HepG2 (cell line): ENCODE measurements at regions not wholly inside any gene's neighbourhood (a gene's known extent, or its start where the extent isn't known, plus 50 kb on each side); places are given as distances from the start of the nearest gene placed in this dataset.

Experiments
- ATAC-seq: fragments of 200-7000 bp; cut with Tn5 transposase; 3 replicates; pipeline ENCODE4 v1.9.1; 2020; ENCODE audit warnings: mild to moderate bottlenecking, moderate library complexity
- BruUV-seq: library from RNA; stranded (reverse); fragments of 400-500 nt; replicated peaks from 2 replicates; lab custom pipeline; 2021; lab: Mats Ljungman, UMichigan
- CTCF ChIA-PET: fragments of 300-600 bp; formaldehyde crosslinking; extraction: SDS; loops from one replicate; lab custom pipeline; 2021; ENCODE audit warnings: low total read pairs, inconsistent platforms, low intra/inter-chr PET ratio; lab: Yijun Ruan, JAX
- POLR2A ChIA-PET: fragments of 350-600 bp; sonication (Branson Sonifier 250); formaldehyde crosslinking; loops from one replicate; lab custom pipeline; 2020; ENCODE audit warnings: antibody characterized with exemption, inconsistent platforms; lab: Yijun Ruan, JAX
- DNase-seq: peaks from one replicate; pipeline ENCODE4 v3.0.0-alpha.2; 2015; ENCODE audit warnings: low spot score
- FAIRE-seq: peaks from 3 replicates; lab custom pipeline; 2011; peaks lifted over from hg19 to GRCh38; lab: Jason Lieb, UNC
- H2AFZ ChIP-seq: one replicate; pipeline ENCODE4 v1.6.1; 2011; ENCODE audit warnings: low read length, inconsistent platforms
- H3K27ac ChIP-seq: fragments of 300-600 bp; 3 replicates; pipeline ENCODE4 v1.8.0; 2011; ENCODE audit warnings: mixed run types, mild to moderate bottlenecking, mixed read lengths, low read length, inconsistent platforms; ENCODE audit not compliant: insufficient read depth; ENCODE audit errors: extremely low read length
- H3K27me3 ChIP-seq, 2 experiments: fragments of 200-600 bp in 1 of 2; 2 replicates in 1 of 2; 3 replicates in 1 of 2; pipeline versions ENCODE4 v1.6.0 to v1.8.0; 2011; ENCODE audit warnings: low read length in 2 of 2, mild to moderate bottlenecking in 2 of 2, moderate library complexity in 2 of 2, inconsistent platforms in 1 of 2; ENCODE audit not compliant: insufficient read depth in 2 of 2, control insufficient read depth in 1 of 2
- H3K36me3 ChIP-seq, 2 experiments: fragments of 200-600 bp in 1 of 2; replicated peaks in 1 of 2; 2 replicates in 1 of 2; 3 replicates in 1 of 2; pipeline versions ENCODE4 v1.5.1 to v1.8.0; 2011; ENCODE audit warnings: low read length in 2 of 2, inconsistent platforms in 1 of 2; ENCODE audit not compliant: insufficient read depth in 2 of 2, control insufficient read depth in 1 of 2
- H3K4me1 ChIP-seq: 2 replicates; pipeline ENCODE4 v1.5.1; 2012; ENCODE audit warnings: low read length, inconsistent platforms; ENCODE audit not compliant: insufficient read depth
- H3K4me2 ChIP-seq: 2 replicates; pipeline ENCODE4 v1.6.0; 2011; ENCODE audit warnings: low read depth, low read length, inconsistent platforms
- H3K4me3 ChIP-seq, 3 experiments: fragments of 200-600 bp in 1 of 3; sonication (generic), shearing (Covaris generic) in 1 of 3; replicated peaks in 1 of 3; 2 replicates each; pipeline ENCODE4 v1.5.1; 2011 to 2016; ENCODE audit warnings: low read length in 3 of 3, inconsistent platforms in 2 of 3, low read depth in 2 of 3, mild to moderate bottlenecking in 2 of 3, control low read depth in 1 of 3, mixed read lengths in 1 of 3; ENCODE audit not compliant: insufficient read depth in 1 of 3
- H3K79me2 ChIP-seq: one replicate; pipeline ENCODE4 v1.6.1; 2011; ENCODE audit warnings: low read length, inconsistent platforms; ENCODE audit not compliant: insufficient read depth
- H3K9ac ChIP-seq: 2 replicates; pipeline ENCODE4 v1.6.0; 2011; ENCODE audit warnings: mild to moderate bottlenecking, low read depth, low read length, inconsistent platforms; ENCODE audit not compliant: insufficient read depth
- H3K9me3 ChIP-seq: 2 replicates; pipeline ENCODE4 v1.5.1; 2012; ENCODE audit warnings: mild to moderate bottlenecking, low read length
- H4K20me1 ChIP-seq: 2 replicates; pipeline ENCODE4 v1.6.0; 2011; ENCODE audit warnings: inconsistent platforms, mild to moderate bottlenecking, low read length, moderate library complexity; ENCODE audit not compliant: insufficient read depth
- HNF4A ChIP-seq: sonication (generic); formaldehyde crosslinking; IDR thresholded peaks from 2 replicates; pipeline ENCODE4 v1.4.0; 2020; ENCODE audit warnings: missing genetic modification reagents
- NFIC ChIP-seq: IDR thresholded peaks from 2 replicates; pipeline ENCODE4 v1.6.1; 2012; ENCODE audit warnings: mild to moderate bottlenecking, low read length, inconsistent platforms
- REL ChIP-seq: sonication (generic); formaldehyde crosslinking; conservative IDR thresholded peaks from 2 replicates; pipeline ENCODE4 v1.8.0; 2022; ENCODE audit warnings: mild to moderate bottlenecking, missing genetic modification reagents, moderate library complexity
- SP2 ChIP-seq: sonication (generic); formaldehyde crosslinking; IDR thresholded peaks from 2 replicates; pipeline ENCODE4 v1.5.1; 2020; ENCODE audit warnings: mild to moderate bottlenecking, missing genetic modification reagents
- ZNF292 ChIP-seq: sonication (generic); formaldehyde crosslinking; IDR thresholded peaks from 2 replicates; pipeline ENCODE4 v1.8.1; 2022; ENCODE audit warnings: mild to moderate bottlenecking, low read depth, missing genetic modification reagents, borderline replicate concordance
- ZNF431 ChIP-seq: sonication (generic); formaldehyde crosslinking; IDR thresholded peaks from 2 replicates; pipeline ENCODE4 v1.9.0; 2022; ENCODE audit warnings: missing genetic modification reagents, low read depth, mild to moderate bottlenecking, borderline replicate concordance
- ZNF572 ChIP-seq: sonication (generic); formaldehyde crosslinking; IDR thresholded peaks from 2 replicates; pipeline ENCODE4 v1.5.1; 2020; ENCODE audit warnings: mild to moderate bottlenecking, missing genetic modification reagents
- WGBS: methylation state at CpG from one replicate; pipeline ENCODE4 v1.1.6; 2017; ENCODE audit warnings: low lambda C conversion rate; 5-methylcytosine and 5-hydroxymethylcytosine counted together
- in situ Hi-C: cut with HindIII; loops from 2 replicates; pipeline ENCODE4 v1.10.0; 2017; ENCODE audit warnings: low pct_unique_long_range_greater_than_20kb; ENCODE audit not compliant: extremely low pct_ligation_motif_present
- intact Hi-C: fragments of 100-400 bp; cut with micrococcal nuclease; formaldehyde crosslinking; loops from one replicate; pipeline ENCODE4 v1.10.0; 2022; ENCODE audit not compliant: unreplicated experiment
- TF ChIP-seq, protein P1 (sequence below): sonication (generic); formaldehyde crosslinking; IDR thresholded peaks from 2 replicates; pipeline ENCODE4 v1.4.0; 2020; ENCODE audit warnings: mild to moderate bottlenecking, missing genetic modification reagents
- TF ChIP-seq, protein P2 (sequence below): sonication (generic); formaldehyde crosslinking; conservative IDR thresholded peaks from 2 replicates; pipeline ENCODE4 v1.5.0; 2020; ENCODE audit warnings: missing genetic modification reagents
- TF ChIP-seq, protein P3 (sequence below): sonication (generic); formaldehyde crosslinking; IDR thresholded peaks from 2 replicates; pipeline ENCODE4 v1.4.0; 2020; ENCODE audit warnings: mild to moderate bottlenecking, low read depth, missing genetic modification reagents

DNA sequence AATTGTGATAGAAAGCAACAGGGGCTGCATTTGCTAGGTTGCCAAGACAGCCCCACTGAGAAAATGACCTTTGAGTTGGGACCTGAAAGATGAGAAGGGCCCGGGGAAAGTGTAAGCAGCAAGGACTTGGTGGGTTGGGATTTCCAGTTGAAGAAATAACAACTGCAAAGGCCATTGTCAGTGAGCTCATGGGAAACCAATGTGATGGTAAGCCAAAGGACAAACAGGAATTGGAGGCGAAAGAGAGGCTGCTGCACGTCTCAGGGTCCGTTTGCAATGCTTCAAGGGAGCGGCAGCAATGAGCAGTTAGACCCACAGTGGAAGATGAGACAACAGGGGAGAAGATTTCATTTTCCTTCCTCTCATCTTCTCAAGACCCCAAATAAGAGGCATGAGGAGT is 51.5 kb upstream of the RGPD4 start:
- no peak for DNase-seq
- H3K4me2 ChIP-seq: no peak overlapping the region
- no peaks in the 10 kb centered on the region for H3K4me1 ChIP-seq
- POLR2A ChIA-PET: no interaction called here
- no peaks in the 10 kb centered on the region for H4K20me1 ChIP-seq
- no peak overlapping the region for H3K4me3 ChIP-seq
- no peak overlapping the region for H3K9ac ChIP-seq
- no peak overlapping the region for H3K27ac ChIP-seq
- in situ Hi-C loops: loop anchor here (25.0 kb wide), 1 partner anchor 162 kb away; no protein-coding TSS in a partner anchor
- no peaks in the 10 kb centered on the region for H3K9me3 ChIP-seq
- no TSS peak for BruUV-seq
- H3K27me3 ChIP-seq: peaks cover 0 to 5% of the 10 kb centered on the region in 2 experiments; a peak in 1 of 5 replicates
- TF ChIP-seq HNF4A (CRISPR knock-in tag) (no peak), ZNF572 (CRISPR knock-in tag) (no peak), NFIC (no peak), ZNF431 (CRISPR knock-in tag) (no peak), SP2 (CRISPR knock-in tag) (no peak), ZNF292 (CRISPR knock-in tag) (no peak), REL (CRISPR knock-in tag) (no peak)
- TF ChIP-seq, protein P1, sequence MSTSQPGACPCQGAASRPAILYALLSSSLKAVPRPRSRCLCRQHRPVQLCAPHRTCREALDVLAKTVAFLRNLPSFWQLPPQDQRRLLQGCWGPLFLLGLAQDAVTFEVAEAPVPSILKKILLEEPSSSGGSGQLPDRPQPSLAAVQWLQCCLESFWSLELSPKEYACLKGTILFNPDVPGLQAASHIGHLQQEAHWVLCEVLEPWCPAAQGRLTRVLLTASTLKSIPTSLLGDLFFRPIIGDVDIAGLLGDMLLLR: no peak
- TF ChIP-seq, protein P2, sequence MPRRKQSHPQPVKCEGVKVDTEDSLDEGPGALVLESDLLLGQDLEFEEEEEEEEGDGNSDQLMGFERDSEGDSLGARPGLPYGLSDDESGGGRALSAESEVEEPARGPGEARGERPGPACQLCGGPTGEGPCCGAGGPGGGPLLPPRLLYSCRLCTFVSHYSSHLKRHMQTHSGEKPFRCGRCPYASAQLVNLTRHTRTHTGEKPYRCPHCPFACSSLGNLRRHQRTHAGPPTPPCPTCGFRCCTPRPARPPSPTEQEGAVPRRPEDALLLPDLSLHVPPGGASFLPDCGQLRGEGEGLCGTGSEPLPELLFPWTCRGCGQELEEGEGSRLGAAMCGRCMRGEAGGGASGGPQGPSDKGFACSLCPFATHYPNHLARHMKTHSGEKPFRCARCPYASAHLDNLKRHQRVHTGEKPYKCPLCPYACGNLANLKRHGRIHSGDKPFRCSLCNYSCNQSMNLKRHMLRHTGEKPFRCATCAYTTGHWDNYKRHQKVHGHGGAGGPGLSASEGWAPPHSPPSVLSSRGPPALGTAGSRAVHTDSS (CRISPR knock-in tag): no peak
- TF ChIP-seq, protein P3, sequence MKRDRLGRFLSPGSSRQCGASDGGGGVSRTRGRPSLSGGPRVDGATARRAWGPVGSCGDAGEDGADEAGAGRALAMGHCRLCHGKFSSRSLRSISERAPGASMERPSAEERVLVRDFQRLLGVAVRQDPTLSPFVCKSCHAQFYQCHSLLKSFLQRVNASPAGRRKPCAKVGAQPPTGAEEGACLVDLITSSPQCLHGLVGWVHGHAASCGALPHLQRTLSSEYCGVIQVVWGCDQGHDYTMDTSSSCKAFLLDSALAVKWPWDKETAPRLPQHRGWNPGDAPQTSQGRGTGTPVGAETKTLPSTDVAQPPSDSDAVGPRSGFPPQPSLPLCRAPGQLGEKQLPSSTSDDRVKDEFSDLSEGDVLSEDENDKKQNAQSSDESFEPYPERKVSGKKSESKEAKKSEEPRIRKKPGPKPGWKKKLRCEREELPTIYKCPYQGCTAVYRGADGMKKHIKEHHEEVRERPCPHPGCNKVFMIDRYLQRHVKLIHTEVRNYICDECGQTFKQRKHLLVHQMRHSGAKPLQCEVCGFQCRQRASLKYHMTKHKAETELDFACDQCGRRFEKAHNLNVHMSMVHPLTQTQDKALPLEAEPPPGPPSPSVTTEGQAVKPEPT (CRISPR knock-in tag): no peak
- TF ChIP-seq, all 625 proteins: peak for 0
- FAIRE-seq (no peak), ATAC-seq (no peak; the same call in 2 of the 3 replicates)
- WGBS: 7% methylated on average over 5 of the region's 5 CpGs
- intact Hi-C loops: no loop called here
- no peaks in the 10 kb centered on the region for H3K79me2 ChIP-seq
- no peak overlapping the region for H2AFZ ChIP-seq
- CTCF ChIA-PET: no interaction called here
- no peaks in the 10 kb centered on the region for H3K36me3 ChIP-seq
